AG04450 (cell line): ENCODE measurements at regions not wholly inside any gene's neighbourhood (a gene's known extent, or its start where the extent isn't known, plus 50 kb on each side); places are given as distances from the start of the nearest gene placed in this dataset.

ENCODE experiments used
- CTCF ChIA-PET: fragments of 300-600, 350-600 bp; formaldehyde crosslinking; extraction: SDS; loops from one replicate; lab custom pipeline; 2022; ENCODE audit warnings: antibody characterized with exemption, inconsistent platforms; lab: Charles Lee
- POLR2A ChIA-PET: fragments of 350-600 bp; formaldehyde crosslinking; extraction: SDS; loops from one replicate; lab custom pipeline; 2021; ENCODE audit warnings: antibody characterized with exemption, inconsistent platforms; lab: Yijun Ruan, JAX
- DNase-seq: peaks from one replicate; pipeline ENCODE4 v3.0.0-alpha.2; 2011; ENCODE audit warnings: low read depth, low spot score
- H3K27ac ChIP-seq: one replicate; pipeline ENCODE4 v1.5.1; 2012; ENCODE audit warnings: low read depth, low read length, control low read depth
- H3K27me3 ChIP-seq: one replicate; pipeline ENCODE4 v1.6.0; 2012; ENCODE audit warnings: low read length; ENCODE audit not compliant: control insufficient read depth, insufficient read depth
- H3K4me3 ChIP-seq: 2 replicates; pipeline ENCODE4 v1.5.1; 2011; ENCODE audit warnings: mild to moderate bottlenecking, low read depth, low read length, control low read depth
- H3K9me3 ChIP-seq: 2 replicates; pipeline ENCODE4 v1.5.1; 2012; ENCODE audit warnings: low read length; ENCODE audit not compliant: control insufficient read depth, insufficient read depth
- CTCF ChIP-seq: IDR thresholded peaks from 2 replicates; pipeline ENCODE4 v1.5.1; 2011; ENCODE audit warnings: low read depth, low read length, control low read depth, inconsistent platforms

GRCh38 chr12:107568718-107569117 lies 116.9 kb upstream of the PWP1 start:
- Histone ChIP-seq H3K27me3 (no peaks in the 10 kb centered on the region), H3K4me3 (no peak overlapping the region), H3K27ac (no peak overlapping the region), H3K9me3 (peaks cover 3% of the 10 kb centered on the region; the same call in 1 of the 2 replicates)
- DNase-seq: no peak
- POLR2A ChIA-PET: no interaction called here
- TF ChIP-seq CTCF: no peak
- CTCF ChIA-PET: interaction anchor here (0.8 to 1.1 kb wide), 2 partner anchors 39 to 437 kb away, joined by 3 to 4 read pairs; no protein-coding TSS in a partner anchor

GRCh38 chr12:107570721-107571120 lies 114.9 kb upstream of the PWP1 start:
- CTCF ChIA-PET: no interaction called here
- H3K9me3 ChIP-seq: peaks cover 3% of the 10 kb centered on the region; the same call in 1 of the 2 replicates
- POLR2A ChIA-PET: no interaction called here
- no peak overlapping the region for H3K4me3 ChIP-seq
- no peak for TF ChIP-seq CTCF
- H3K27me3 ChIP-seq: no peaks in the 10 kb centered on the region
- peak; percentile 16 for DNase-seq
- H3K27ac ChIP-seq: no peak overlapping the region

- DNase-seq: no peak
- CTCF ChIA-PET: interaction anchor here (1.1 kb wide), 1 partner anchor 440 kb away, joined by 4 read pairs; no protein-coding TSS in a partner anchor
- TF ChIP-seq CTCF: no peak
- H3K27me3 ChIP-seq: no peaks in the 10 kb centered on the region
- POLR2A ChIA-PET: no interaction called here
- H3K9me3 ChIP-seq: peaks cover 3% of the 10 kb centered on the region; the same call in 1 of the 2 replicates
- no peak overlapping the region for H3K4me3 ChIP-seq
- no peak overlapping the region for H3K27ac ChIP-seq
Observed at GRCh38 chr12:107571492-107571891, 114.1 kb upstream of the PWP1 start.

GRCh38 chr12:107574691-107575090 lies 110.9 kb upstream of the PWP1 start:
- no peak overlapping the region for H3K27ac ChIP-seq
- H3K9me3 ChIP-seq: peaks cover 3% of the 10 kb centered on the region; the same call in 1 of the 2 replicates
- ChIA-PET CTCF (no interaction called here), POLR2A (no interaction called here)
- no peaks in the 10 kb centered on the region for H3K27me3 ChIP-seq
- no peak overlapping the region for H3K4me3 ChIP-seq
- DNase-seq: no peak
- TF ChIP-seq CTCF: no peak

GRCh38 chr12:107580750-107581618 lies 104.6 kb upstream of the PWP1 start:
- no peak for DNase-seq
- no peak overlapping the region for H3K27ac ChIP-seq
- ChIA-PET CTCF (interaction anchor here (0.7 to 1.0 kb wide), 2 partner anchors 179 to 449 kb away, joined by 3 to 5 read pairs; no protein-coding TSS in a partner anchor), POLR2A (no interaction called here)
- H3K4me3 ChIP-seq: peak overlapping the region; percentile 38
- no peak for TF ChIP-seq CTCF
- H3K27me3 ChIP-seq: no peaks in the 10 kb centered on the region
- H3K9me3 ChIP-seq: no peaks in the 10 kb centered on the region
